Lower leg skin (tissue), 4 donors: ENCODE measurements at regions not wholly inside any gene's neighbourhood (a gene's known extent, or its start where the extent isn't known, plus 50 kb on each side); places are given as distances from the start of the nearest gene placed in this dataset.

Experiments used
- DNase-seq, 2 donors: peaks; one replicate each; pipeline ENCODE4 v3.0.0-alpha.2; 2019; ENCODE audit warnings: low spot score in 2 of 2
- H3K4me3 ChIP-seq: fragments of 200-600 bp; sonication (generic); 2 replicates; pipeline ENCODE4 v1.5.1; 2017; ENCODE audit warnings: mild to moderate bottlenecking, low read depth; ENCODE audit not compliant: poor library complexity, severe bottlenecking
- CTCF ChIP-seq, 3 donors: fragments of 450-650 bp; IDR thresholded peaks; one replicate each; pipeline ENCODE4 v1.5.1; 2016; ENCODE audit warnings: antibody characterized with exemption in 3 of 3, mild to moderate bottlenecking in 3 of 3, moderate library complexity in 2 of 3
- POLR2A ChIP-seq, 2 donors: fragments of 450-650 bp; IDR thresholded peaks; one replicate each; pipeline ENCODE4 v1.6.1; 2016 to 2017; ENCODE audit warnings: antibody characterized with exemption in 2 of 2, mild to moderate bottlenecking in 1 of 2, moderate library complexity in 1 of 2
- WGBS, 2 donors: methylation state at CpG; one replicate each; pipeline ENCODE4 v1.1.5; 2018; 5-methylcytosine and 5-hydroxymethylcytosine counted together
- intact Hi-C: fragments of 100-400 bp; cut with DNase I; formaldehyde crosslinking; loops from one replicate; pipeline ENCODE4 v1.15.0; 2023; ENCODE audit warnings: low total_unique reads

- no peak overlapping the region for H3K4me3 ChIP-seq
- TF ChIP-seq POLR2A (IDR thresholded peaks at IDR 0.05) (no peak), CTCF (IDR thresholded peaks at IDR 0.05) (no peak)
- DNase-seq, result no peak
- 91 to 94% methylated on average over 18 of the region's 18 CpGs for WGBS, 2 donors
- intact Hi-C loops, result no loop called here
Measured at GRCh38 chr5:168186289-168187074, 105.0 kb upstream of the WWC1 start.

GRCh38 chr5:168187614-168188013 lies 103.8 kb upstream of the WWC1 start:
- DNase-seq, result no peak
- no peak overlapping the region for H3K4me3 ChIP-seq
- WGBS, 2 donors, result 80 to 83% methylated on average over 6 of the region's 6 CpGs
- no peak for TF ChIP-seq CTCF (IDR thresholded peaks at IDR 0.05)
- no peak for TF ChIP-seq POLR2A (IDR thresholded peaks at IDR 0.05)
- intact Hi-C loops, result no loop called here

- no peak for DNase-seq
- intact Hi-C loops, result no loop called here
- H3K4me3 ChIP-seq, result no peak overlapping the region
- no peak for TF ChIP-seq POLR2A (IDR thresholded peaks at IDR 0.05)
- TF ChIP-seq CTCF (IDR thresholded peaks at IDR 0.05), result no peak
- WGBS, 2 donors, result 86 to 88% methylated on average over 8 of the region's 8 CpGs
Measured at GRCh38 chr5:168188182-168188581, 103.3 kb upstream of the WWC1 start.

GRCh38 chr5:168192120-168192519 lies 99.3 kb upstream of the WWC1 start:
- TF ChIP-seq CTCF (IDR thresholded peaks at IDR 0.05) (no peak), POLR2A (IDR thresholded peaks at IDR 0.05) (no peak)
- intact Hi-C loops, result no loop called here
- whole genome bisulfite sequencing, 2 donors, result 83 to 88% methylated on average over 4 of the region's 4 CpGs
- no peak for DNase-seq
- H3K4me3 ChIP-seq, result no peak overlapping the region

GRCh38 chr5:168193493-168194250 lies 97.8 kb upstream of the WWC1 start:
- no peak for DNase-seq
- WGBS, 2 donors, result 62 to 68% methylated on average over 9 of the region's 9 CpGs
- intact Hi-C loops, result no loop called here
- TF ChIP-seq POLR2A (IDR thresholded peaks at IDR 0.05) (no peak), CTCF (IDR thresholded peaks at IDR 0.05) (no peak)
- H3K4me3 ChIP-seq, result no peak overlapping the region
